ENCODE measurements at regions not wholly inside any gene's neighbourhood (a gene's known extent, or its start where the extent isn't known, plus 50 kb on each side); places are given as distances from the start of the nearest gene placed in this dataset.

GRCh38 chr5:61933787-61934626 is 372.0 kb upstream of the KIF2A start:
- TF ChIP-seq CTCF (IDR thresholded peaks at IDR 0.05) = peak; percentile 80
- TF ChIP-seq POLR2A (IDR thresholded peaks at IDR 0.05; ENCODE audit: low read length) = no peak
- no peak for TF ChIP-seq CEBPB (IDR thresholded peaks at IDR 0.05)
- no peak for TF ChIP-seq KDM1A (IDR thresholded peaks at IDR 0.05; ENCODE audit: low read depth)
- TF ChIP-seq MAX (IDR thresholded peaks at IDR 0.05) = no peak
- TF ChIP-seq MAZ (IDR thresholded peaks at IDR 0.05; ENCODE audit: borderline replicate concordance, low read depth, low read length) = no peak
- TF ChIP-seq ZFP36 (IDR thresholded peaks at IDR 0.05; ENCODE audit: borderline replicate concordance, partially characterized antibody) = no peak
- no peak for TF ChIP-seq JUNB (IDR thresholded peaks at IDR 0.05)
- no peak for TF ChIP-seq ATOH8 (CRISPR knock-in tag; IDR thresholded peaks at IDR 0.05; ENCODE audit: low read depth)
- TF ChIP-seq EP300 (IDR thresholded peaks at IDR 0.05) = no peak
- TF ChIP-seq RFX5 (IDR thresholded peaks at IDR 0.05) = no peak
- no peak for TF ChIP-seq JUN (IDR thresholded peaks at IDR 0.05)
- TF ChIP-seq FOSL2 (IDR thresholded peaks at IDR 0.05) = no peak
- no peak for TF ChIP-seq FOSL2 (CRISPR knock-in tag; IDR thresholded peaks at IDR 0.05)
- TF ChIP-seq CHD2 (IDR thresholded peaks at IDR 0.05; ENCODE audit: low read length, partially characterized antibody) = no peak
